Peyer's patch (tissue), 4 donors: ENCODE measurements at regions not wholly inside any gene's neighbourhood (a gene's known extent, or its start where the extent isn't known, plus 50 kb on each side); places are given as distances from the start of the nearest gene placed in this dataset.

ENCODE experiments used
- CTCF ChIP-seq, 6 experiments: fragments of 450-650 bp in 4 of 6; fragments of 200-600 bp in 2 of 6; sonication (generic) in 1 of 6; IDR thresholded peaks; one replicate each; pipeline ENCODE4 v1.5.1; 2017 to 2019; ENCODE audit warnings: antibody characterized with exemption in 6 of 6, mild to moderate bottlenecking in 3 of 6, moderate library complexity in 1 of 6
- POLR2A ChIP-seq, 2 donors: fragments of 450-650 bp; IDR thresholded peaks; one replicate each; pipeline ENCODE4 v1.5.1; 2017; ENCODE audit warnings: antibody characterized with exemption in 2 of 2, mild to moderate bottlenecking in 2 of 2, moderate library complexity in 2 of 2

- TF ChIP-seq CTCF (IDR thresholded peaks at IDR 0.05), result no peak
- TF ChIP-seq POLR2A (IDR thresholded peaks at IDR 0.05), result no peak
Measured at GRCh38 chr6:10300071-10300470, 114.8 kb downstream of the TFAP2A start.
